ENCODE measurements at regions not wholly inside any gene's neighbourhood (a gene's known extent, or its start where the extent isn't known, plus 50 kb on each side); places are given as distances from the start of the nearest gene placed in this dataset.
"Not testable (repeated sequence)": the region's sequence is repeated elsewhere in the genome, so short reads cannot be mapped to it uniquely, and the experiment has no call there.

- TF ChIP-seq, protein P1, sequence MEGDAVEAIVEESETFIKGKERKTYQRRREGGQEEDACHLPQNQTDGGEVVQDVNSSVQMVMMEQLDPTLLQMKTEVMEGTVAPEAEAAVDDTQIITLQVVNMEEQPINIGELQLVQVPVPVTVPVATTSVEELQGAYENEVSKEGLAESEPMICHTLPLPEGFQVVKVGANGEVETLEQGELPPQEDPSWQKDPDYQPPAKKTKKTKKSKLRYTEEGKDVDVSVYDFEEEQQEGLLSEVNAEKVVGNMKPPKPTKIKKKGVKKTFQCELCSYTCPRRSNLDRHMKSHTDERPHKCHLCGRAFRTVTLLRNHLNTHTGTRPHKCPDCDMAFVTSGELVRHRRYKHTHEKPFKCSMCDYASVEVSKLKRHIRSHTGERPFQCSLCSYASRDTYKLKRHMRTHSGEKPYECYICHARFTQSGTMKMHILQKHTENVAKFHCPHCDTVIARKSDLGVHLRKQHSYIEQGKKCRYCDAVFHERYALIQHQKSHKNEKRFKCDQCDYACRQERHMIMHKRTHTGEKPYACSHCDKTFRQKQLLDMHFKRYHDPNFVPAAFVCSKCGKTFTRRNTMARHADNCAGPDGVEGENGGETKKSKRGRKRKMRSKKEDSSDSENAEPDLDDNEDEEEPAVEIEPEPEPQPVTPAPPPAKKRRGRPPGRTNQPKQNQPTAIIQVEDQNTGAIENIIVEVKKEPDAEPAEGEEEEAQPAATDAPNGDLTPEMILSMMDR (IDR thresholded peaks at IDR 0.05; ENCODE audit: low read depth, low read length, missing control alignments): no peak
- H3K4me3 ChIP-seq (ENCODE audit: low read depth, low read length): no peak overlapping the region
Measured at GRCh38 chr2:188789951-188790350, 184.2 kb upstream of the COL3A1 start.

GRCh38 chr2:188794453-188794852, 179.7 kb upstream of the COL3A1 start:
- not testable (repeated sequence) for H3K4me3 ChIP-seq (ENCODE audit: low read depth, low read length); DNase-seq (ENCODE audit: low read depth)

More at GRCh38 chr2:188789951-188790350, 184.2 kb upstream of the COL3A1 start:
- no peak for DNase-seq (ENCODE audit: low read depth)

- H3K4me3 ChIP-seq (ENCODE audit: low read depth, low read length): no peak overlapping the region
- DNase-seq (ENCODE audit: low read depth): no peak
- TF ChIP-seq, protein P1 (IDR thresholded peaks at IDR 0.05; ENCODE audit: low read depth, low read length, missing control alignments): no peak
Measured at GRCh38 chr2:188795762-188796161, 178.4 kb upstream of the COL3A1 start.

DNA sequence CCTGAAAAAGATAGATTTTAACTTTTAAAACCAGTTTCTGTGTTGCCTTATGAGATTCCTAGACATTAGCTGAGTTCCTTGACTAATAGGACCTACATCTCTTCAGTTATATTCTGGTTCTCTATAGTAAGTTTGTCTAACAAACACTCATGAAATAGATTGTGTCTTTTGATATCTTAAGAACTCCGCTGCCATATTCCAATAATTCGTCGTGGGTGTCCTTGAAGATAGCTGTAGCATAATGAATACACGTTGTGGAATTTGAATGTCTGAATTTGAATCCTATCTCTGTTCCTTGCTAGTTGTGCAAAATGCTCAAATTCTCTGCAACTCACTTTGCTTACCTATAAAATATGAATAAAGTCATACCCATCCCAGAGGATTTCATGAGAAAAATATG, 176.8 kb upstream of the COL3A1 start:
- DNase-seq (ENCODE audit: low read depth): no peak
- TF ChIP-seq, protein P1 (IDR thresholded peaks at IDR 0.05; ENCODE audit: low read depth, low read length, missing control alignments): no peak
- H3K4me3 ChIP-seq (ENCODE audit: low read depth, low read length): no peak overlapping the region

- no peak overlapping the region for H3K4me3 ChIP-seq (ENCODE audit: low read depth, low read length)
- TF ChIP-seq, protein P1 (IDR thresholded peaks at IDR 0.05; ENCODE audit: low read depth, low read length, missing control alignments): no peak
- DNase-seq (ENCODE audit: low read depth): no peak
Measured at GRCh38 chr2:188798159-188798558, 176.0 kb upstream of the COL3A1 start.

DNA sequence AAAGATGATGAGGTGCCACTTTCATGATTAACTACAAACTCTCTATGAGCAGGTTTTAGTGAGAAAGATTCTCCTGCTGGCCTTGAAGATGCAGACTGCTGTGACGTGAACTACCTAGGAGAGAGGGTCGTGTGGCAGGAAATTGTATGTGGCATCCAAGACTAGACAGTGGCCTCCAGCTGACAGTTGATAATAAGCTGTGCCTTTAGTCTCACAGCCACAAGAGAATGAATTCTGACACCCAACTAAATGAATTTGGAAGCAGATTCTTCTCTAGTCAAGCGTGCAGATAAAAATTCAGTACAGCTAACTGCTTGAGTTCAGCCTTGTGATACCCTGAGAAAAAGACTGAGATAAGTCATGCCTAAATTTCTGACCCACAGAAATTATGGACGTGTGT, 169.0 kb upstream of the COL3A1 start:
- TF ChIP-seq, protein P1 (IDR thresholded peaks at IDR 0.05; ENCODE audit: low read depth, low read length, missing control alignments): no peak
- DNase-seq (ENCODE audit: low read depth): no peak
- no peak overlapping the region for H3K4me3 ChIP-seq (ENCODE audit: low read depth, low read length)

DNA sequence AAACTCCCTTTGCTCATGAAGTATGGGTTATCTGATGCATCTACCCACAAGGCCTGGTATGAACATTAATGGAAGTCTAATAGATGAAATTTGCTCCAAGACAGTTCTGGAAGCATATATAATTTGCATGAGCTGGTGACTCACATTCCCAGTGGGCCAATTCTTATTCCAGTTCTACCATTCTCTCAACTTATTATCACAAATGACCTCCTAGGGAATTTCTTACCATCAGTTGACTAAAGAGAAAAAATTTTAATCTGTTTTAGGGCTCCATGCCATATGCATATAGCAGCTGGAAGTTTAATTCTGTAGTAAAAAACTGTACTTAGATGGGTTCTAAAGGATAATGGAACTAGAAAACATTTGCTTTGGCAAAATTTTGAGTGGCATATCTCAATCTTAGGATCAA, 165.2 kb upstream of the COL3A1 start:
- H3K4me3 ChIP-seq (ENCODE audit: low read depth, low read length): no peak overlapping the region
- TF ChIP-seq, protein P1 (IDR thresholded peaks at IDR 0.05; ENCODE audit: low read depth, low read length, missing control alignments): no peak
- no peak for DNase-seq (ENCODE audit: low read depth)

All from GM12864 (cell line).